Smooth muscle cell (in vitro differentiated cells): ENCODE measurements at regions not wholly inside any gene's neighbourhood (a gene's known extent, or its start where the extent isn't known, plus 50 kb on each side); places are given as distances from the start of the nearest gene placed in this dataset.

ENCODE experiments used
- DNase-seq: peaks from one replicate; lab custom pipeline; 2025; ENCODE audit not compliant: unreplicated experiment; lab: John Stamatoyannopoulos, UW
- H2AFZ ChIP-seq: fragments of 200-600 bp; sonication (generic); 2 replicates; pipeline ENCODE4 v1.6.0; 2016; ENCODE audit warnings: antibody characterized with exemption, low read depth, mild to moderate bottlenecking
- H3F3A ChIP-seq: fragments of 200-600 bp; sonication (generic); 2 replicates; pipeline ENCODE4 v1.6.0; 2017; ENCODE audit warnings: antibody characterized with exemption, low read depth
- H3K27ac ChIP-seq: fragments of 200-600 bp; sonication (generic); 2 replicates; pipeline ENCODE4 v1.5.1; 2016; ENCODE audit warnings: low read depth, mild to moderate bottlenecking
- H3K27me3 ChIP-seq: fragments of 200-600 bp; sonication (generic); 2 replicates; pipeline ENCODE4 v1.6.1; 2016; ENCODE audit warnings: low read depth, mild to moderate bottlenecking
- H3K36me3 ChIP-seq: fragments of 200-600 bp; sonication (generic); 2 replicates; pipeline ENCODE4 v1.5.1; 2016; ENCODE audit warnings: low read depth
- H3K4me1 ChIP-seq: fragments of 200-600 bp; sonication (generic); 2 replicates; pipeline ENCODE4 v1.5.1; 2016; ENCODE audit warnings: low read depth
- H3K4me2 ChIP-seq: fragments of 200-600 bp; sonication (generic); 2 replicates; pipeline ENCODE4 v1.6.0; 2016; ENCODE audit warnings: mild to moderate bottlenecking
- H3K4me3 ChIP-seq: fragments of 200-600 bp; sonication (generic); 2 replicates; pipeline ENCODE4 v1.5.1; 2016; ENCODE audit warnings: mild to moderate bottlenecking
- H3K79me2 ChIP-seq: fragments of 200-600 bp; sonication (generic); 2 replicates; pipeline ENCODE4 v1.6.0; 2016; ENCODE audit warnings: low read depth, mild to moderate bottlenecking
- H3K9ac ChIP-seq: fragments of 200-600 bp; sonication (generic); 2 replicates; pipeline ENCODE4 v1.6.0; 2016; ENCODE audit warnings: low read depth
- H3K9me3 ChIP-seq: fragments of 200-600 bp; sonication (generic); replicated peaks from 2 replicates; pipeline ENCODE4 v1.5.1; 2016; ENCODE audit warnings: low read depth
- H4K20me1 ChIP-seq: fragments of 200-600 bp; sonication (generic); 2 replicates; pipeline ENCODE4 v1.6.0; 2016; ENCODE audit warnings: low read depth
- WGBS: methylation state at CpG from one replicate; pipeline ENCODE4 v1.1.7; 2016; ENCODE audit warnings: low lambda C conversion rate; 5-methylcytosine and 5-hydroxymethylcytosine counted together
- TF ChIP-seq, protein P1 (sequence below): fragments of 200-600 bp; sonication (generic); IDR thresholded peaks from 2 replicates; pipeline ENCODE4 v1.5.1; 2017; ENCODE audit warnings: borderline replicate concordance, mild to moderate bottlenecking, antibody characterized with exemption; ENCODE audit not compliant: insufficient read depth, poor library complexity, severe bottlenecking

DNA sequence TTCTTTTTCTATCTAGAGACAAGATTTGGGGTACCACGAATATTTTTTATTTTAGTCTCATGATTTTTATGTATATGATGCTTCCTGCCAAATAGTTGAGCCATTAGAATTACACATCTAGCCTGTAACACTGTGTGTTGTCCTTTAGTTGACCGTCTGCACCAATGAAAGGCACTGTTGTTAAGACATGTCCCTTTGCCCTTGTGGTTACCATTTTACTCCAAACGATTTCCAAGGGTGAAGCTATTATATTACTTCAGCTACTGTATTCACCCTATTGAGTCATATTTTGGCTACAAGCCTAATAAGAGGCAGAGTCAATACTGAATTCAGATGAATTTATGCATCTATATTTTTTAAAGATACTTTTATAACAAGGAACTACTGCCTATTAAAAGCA is 207.6 kb downstream of the CETN3 start:
- no peak overlapping the region for H3K4me2 ChIP-seq
- DNase-seq, result no peak
- WGBS, result 70% methylated on average over 3 of the region's 3 CpGs

DNA sequence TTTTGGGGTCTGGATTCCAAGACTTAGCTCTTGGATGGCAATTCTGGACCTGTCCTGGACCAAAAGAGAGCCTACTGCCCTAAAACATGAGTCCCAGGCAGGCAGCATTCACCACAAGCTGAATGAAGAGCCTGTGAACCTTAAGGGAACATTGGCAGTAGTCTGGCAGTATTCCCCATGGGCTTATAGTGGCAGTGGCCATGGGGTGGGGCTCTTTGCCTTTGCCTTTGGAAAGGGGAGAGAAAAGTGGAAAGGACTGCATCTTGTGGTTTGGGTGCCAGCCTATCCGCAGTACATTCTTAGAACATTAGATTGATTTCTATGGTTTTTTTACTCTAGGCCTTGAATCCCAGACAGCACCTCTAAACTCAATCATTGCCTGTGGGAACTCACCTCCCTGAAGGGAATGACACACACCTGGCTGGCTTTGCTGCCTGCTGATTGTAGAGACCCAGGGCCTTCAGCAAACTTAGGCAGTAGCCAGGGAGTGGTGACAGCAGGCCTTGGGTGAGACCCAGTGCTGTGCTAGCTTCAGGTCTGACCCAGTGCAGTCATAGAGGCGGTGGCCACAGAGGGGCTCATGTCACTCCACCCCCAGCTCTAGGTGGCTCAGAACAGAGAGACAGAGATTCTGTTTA is 216.3 kb downstream of the CETN3 start:
- Histone ChIP-seq H4K20me1 (no peaks in the 10 kb centered on the region), H3K79me2 (no peaks in the 10 kb centered on the region), H3F3A (no peaks in the 10 kb centered on the region), H3K36me3 (no peaks in the 10 kb centered on the region), H3K4me3 (no peak overlapping the region), H3K27ac (no peak overlapping the region), H3K9me3 (no peaks in the 10 kb centered on the region), H2AFZ (no peak overlapping the region), H3K4me1 (no peaks in the 10 kb centered on the region), H3K9ac (no peak overlapping the region), H3K4me2 (no peak overlapping the region), H3K27me3 (no peaks in the 10 kb centered on the region)
- WGBS, result 95% methylated on average over 2 of the region's 2 CpGs
- DNase-seq, result no peak
- TF ChIP-seq, protein P1, sequence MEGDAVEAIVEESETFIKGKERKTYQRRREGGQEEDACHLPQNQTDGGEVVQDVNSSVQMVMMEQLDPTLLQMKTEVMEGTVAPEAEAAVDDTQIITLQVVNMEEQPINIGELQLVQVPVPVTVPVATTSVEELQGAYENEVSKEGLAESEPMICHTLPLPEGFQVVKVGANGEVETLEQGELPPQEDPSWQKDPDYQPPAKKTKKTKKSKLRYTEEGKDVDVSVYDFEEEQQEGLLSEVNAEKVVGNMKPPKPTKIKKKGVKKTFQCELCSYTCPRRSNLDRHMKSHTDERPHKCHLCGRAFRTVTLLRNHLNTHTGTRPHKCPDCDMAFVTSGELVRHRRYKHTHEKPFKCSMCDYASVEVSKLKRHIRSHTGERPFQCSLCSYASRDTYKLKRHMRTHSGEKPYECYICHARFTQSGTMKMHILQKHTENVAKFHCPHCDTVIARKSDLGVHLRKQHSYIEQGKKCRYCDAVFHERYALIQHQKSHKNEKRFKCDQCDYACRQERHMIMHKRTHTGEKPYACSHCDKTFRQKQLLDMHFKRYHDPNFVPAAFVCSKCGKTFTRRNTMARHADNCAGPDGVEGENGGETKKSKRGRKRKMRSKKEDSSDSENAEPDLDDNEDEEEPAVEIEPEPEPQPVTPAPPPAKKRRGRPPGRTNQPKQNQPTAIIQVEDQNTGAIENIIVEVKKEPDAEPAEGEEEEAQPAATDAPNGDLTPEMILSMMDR, result no peak

More for the DNA sequence above, 207.6 kb downstream of the CETN3 start:
- TF ChIP-seq, protein P1, result no peak
- H3K4me1 ChIP-seq, result no peaks in the 10 kb centered on the region
- no peaks in the 10 kb centered on the region for H3K79me2 ChIP-seq
- no peaks in the 10 kb centered on the region for H4K20me1 ChIP-seq
- no peak overlapping the region for H2AFZ ChIP-seq
- H3K27me3 ChIP-seq, result no peaks in the 10 kb centered on the region
- H3F3A ChIP-seq, result no peaks in the 10 kb centered on the region
- no peak overlapping the region for H3K9ac ChIP-seq
- H3K9me3 ChIP-seq, result peaks cover 4% of the 10 kb centered on the region
- no peak overlapping the region for H3K27ac ChIP-seq
- H3K4me3 ChIP-seq, result no peak overlapping the region
- H3K36me3 ChIP-seq, result no peaks in the 10 kb centered on the region

DNA sequence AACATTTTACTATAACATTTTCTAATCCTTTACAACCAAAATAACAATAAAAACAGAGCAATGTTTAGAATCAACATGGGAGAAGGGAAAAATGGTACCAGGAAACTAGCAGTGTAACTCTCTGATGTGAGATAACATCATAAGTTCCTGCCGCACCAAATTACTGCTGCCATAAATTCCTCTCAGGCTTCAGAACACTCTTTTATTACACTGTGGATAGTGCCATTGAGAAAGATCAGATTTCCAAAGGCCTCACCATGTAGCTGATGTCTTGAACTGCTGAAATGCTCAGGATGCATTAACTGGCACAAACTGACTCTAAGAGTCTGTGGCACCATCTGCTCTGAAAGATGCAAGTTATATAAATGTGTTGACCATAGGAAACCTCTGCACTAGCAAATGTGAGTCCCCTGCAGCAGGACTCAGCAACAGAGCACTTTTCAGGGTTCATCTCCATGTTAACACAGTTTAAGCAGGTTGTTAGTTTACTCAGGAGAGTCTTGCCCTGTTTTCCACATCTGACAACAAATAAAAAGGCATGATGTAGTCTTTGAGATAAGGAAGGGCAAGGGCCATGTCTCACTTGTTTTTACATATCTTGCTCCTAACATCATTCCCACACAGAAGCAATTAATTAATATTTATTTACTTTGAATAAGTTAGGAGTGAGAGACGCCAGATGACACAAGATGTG is 218.1 kb downstream of the CETN3 start:
- Histone ChIP-seq H3K9ac (no peak overlapping the region), H4K20me1 (no peaks in the 10 kb centered on the region), H3K36me3 (no peaks in the 10 kb centered on the region), H2AFZ (no peak overlapping the region), H3K4me2 (no peak overlapping the region), H3K4me1 (no peaks in the 10 kb centered on the region), H3K27ac (no peak overlapping the region), H3K4me3 (no peak overlapping the region), H3K27me3 (no peaks in the 10 kb centered on the region), H3F3A (no peaks in the 10 kb centered on the region), H3K79me2 (no peaks in the 10 kb centered on the region), H3K9me3 (no peaks in the 10 kb centered on the region)
- TF ChIP-seq, protein P1, result no peak
- no peak for DNase-seq
- 40% methylated on average over 2 of the region's 2 CpGs for WGBS
